ENCODE measurements at regions not wholly inside any gene's neighbourhood (a gene's known extent, or its start where the extent isn't known, plus 50 kb on each side); places are given as distances from the start of the nearest gene placed in this dataset.
"Not testable (repeated sequence)": the region's sequence is repeated elsewhere in the genome, so short reads cannot be mapped to it uniquely, and the experiment has no call there.

DNA sequence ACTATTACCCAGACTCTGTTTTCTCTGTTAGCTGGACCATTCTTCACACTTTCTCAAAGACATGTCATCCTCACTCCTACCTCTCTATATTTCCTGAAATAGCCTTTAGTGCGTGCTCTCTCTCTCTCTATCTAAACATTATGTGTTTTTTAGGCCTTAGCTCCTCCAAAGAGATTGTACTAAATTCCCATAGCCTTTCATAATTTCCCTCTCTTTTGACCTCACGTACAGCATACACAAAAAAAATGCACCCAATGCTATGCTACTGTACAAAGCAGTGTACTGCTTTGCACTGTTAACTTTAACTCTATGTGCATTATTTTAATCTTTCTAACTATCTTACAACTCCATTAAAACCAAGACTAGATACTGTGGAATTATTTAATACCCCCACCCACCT is 288.4 kb downstream of the DAD1 start:
- DNase-seq (ENCODE audit: low read depth in 2 of 2) = no peak

DNA sequence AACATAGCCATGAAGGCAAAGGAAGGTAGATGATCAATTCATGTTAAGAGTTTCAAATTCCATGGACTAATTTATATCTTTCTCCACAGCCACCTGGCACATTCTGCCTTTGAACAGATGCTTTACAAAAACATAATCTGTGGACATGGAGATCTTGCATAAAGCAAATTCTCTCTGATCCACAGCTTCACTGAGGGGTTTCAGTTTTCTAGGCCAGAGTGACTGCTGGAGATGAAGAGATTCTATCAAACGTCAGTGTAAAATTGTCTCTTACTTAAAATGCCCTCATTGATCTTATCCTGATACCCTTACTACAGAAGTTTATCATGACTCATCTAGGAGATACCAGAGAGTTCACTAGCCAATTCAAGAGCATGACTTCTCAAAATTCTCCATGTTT is 291.6 kb downstream of the DAD1 start:
- no peak for DNase-seq (ENCODE audit: low read depth in 2 of 2)

DNA sequence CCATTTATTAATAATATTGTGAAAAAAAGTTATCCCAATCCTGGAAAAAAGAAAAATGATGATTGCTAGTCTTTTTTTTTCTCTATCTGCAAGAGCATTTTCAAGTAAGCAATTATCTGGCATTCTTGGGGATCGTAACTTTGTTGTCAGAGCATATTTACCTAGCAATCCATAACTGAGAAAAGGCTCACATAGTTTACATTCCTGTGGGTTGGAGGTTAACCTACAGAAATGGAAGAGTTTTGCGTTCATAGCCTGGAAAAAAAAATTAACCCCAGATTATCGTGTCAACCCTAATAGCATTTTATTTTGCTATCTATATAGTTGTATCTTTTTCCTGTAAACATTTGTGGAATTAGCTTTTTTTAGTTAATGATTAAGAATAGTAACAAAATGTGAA is 292.3 kb downstream of the DAD1 start:
- no peak for DNase-seq (ENCODE audit: low read depth in 2 of 2)

DNA sequence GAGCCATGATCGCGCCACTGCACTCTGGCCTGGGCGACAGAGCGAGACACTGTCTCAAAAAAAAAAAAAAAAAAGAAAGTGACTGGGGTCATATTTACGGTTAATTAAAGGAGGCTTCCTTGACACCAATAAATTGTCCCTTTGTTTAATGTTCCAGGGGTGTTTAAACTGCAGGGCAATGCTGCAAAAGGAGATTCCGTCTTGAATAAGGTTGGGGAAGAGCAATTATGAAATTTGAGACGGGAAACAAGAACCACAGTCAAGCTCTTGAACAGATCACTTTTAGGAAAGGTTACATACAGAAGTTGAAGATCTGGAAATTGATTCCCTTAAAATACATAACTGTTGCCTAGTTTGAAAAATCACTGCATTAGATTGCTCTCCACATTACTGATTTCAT is 292.9 kb downstream of the DAD1 start:
- no peak for DNase-seq (ENCODE audit: low read depth in 2 of 2)

DNA sequence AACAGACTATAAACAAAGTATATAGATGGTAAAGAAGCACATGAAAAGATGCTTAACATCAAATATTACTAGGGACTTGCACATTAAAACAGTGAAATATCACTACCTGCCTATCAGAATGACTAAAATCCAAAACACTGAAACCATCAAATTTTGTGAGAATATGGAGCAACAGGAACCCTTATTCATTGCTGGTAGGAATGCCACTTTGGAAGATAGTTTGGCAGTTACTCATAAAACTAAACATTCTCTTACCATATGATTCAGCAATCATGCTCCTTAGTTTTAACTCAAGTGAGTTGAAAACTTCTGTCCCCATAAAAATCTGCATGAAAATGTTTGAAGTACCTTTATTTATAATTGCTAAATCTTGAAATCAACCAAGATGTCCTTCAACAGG is 297.6 kb downstream of the DAD1 start:
- DNase-seq (ENCODE audit: low read depth in 2 of 2) = no peak

DNA sequence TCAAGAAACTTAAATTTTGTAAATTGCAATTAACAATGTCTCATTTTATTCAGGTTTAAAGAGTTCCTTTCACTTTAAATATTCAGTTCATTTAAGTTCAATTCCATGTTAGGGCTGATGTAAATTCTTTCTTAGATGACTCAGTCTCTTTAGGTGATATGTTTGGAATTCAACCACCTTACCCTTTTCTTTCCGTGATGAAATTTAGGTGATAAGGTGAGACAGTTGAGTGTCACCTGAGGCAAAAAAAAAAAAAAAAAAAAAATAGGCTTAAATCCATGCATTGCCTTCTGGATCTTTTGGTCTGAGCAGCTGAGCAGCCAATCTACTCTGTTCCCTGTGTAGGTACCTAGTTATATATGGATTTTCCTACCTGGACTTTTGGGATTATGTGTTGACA is 299.5 kb downstream of the DAD1 start:
- no peak for DNase-seq (ENCODE audit: low read depth in 2 of 2)

DNA sequence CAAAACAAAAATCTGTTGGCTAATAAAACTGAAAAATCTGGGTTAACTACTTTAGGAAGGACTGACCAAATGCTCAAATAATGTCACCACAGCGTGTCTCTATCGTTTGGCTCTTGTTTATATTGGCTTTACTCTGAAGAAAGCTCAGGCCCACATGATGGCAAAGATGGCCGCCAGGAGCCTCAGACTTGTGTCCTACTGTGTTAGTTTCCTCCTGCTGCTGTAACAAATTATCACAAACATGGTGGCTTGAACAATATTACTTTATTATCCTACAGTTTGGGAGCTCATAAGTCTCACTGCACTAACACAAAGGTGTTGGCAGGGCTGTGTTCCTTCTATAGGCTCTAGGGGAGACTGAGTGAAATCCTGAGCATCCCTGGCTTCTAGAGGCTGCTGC is 303.0 kb downstream of the DAD1 start:
- DNase-seq (ENCODE audit: low read depth in 2 of 2) = no peak

DNA sequence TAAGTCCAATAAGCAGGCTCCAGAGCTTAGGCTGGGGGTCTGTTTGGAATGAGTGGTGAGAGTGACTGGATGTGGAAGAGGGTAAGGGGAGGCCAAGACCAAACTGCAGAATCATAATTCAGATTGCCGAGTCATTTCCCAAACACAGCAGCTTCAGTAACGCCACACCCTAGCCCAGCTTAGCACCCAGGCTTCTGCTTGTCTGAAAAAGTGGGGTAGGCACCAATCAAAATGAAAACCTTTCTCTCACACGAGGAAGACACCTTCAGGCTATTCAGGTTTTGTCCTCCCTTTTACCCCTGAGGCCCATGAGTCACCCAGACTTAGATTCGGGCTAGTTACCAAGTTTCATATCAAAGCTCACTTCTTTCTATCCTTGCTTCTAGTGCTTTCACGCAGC is 306.1 kb downstream of the DAD1 start:
- no peak for DNase-seq (ENCODE audit: low read depth in 2 of 2)

DNA sequence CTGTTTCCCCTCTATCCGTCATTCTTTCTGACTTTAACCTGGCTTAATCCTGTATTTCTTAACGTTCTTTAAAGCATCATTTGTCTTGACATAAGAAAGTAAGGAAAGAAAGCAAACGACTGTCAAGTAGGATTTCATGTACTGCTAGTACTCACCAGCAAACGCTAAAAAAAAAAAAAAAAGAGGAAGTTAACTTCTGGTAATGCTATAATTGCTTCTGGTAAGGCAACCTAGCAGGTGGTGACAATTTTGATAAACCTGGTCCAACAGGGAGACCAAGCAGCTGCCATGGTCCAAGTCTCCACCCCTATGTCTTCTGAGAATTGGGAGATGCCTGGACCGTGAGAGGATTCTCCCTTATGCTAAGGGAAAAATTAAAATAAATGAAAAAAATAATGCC is 306.6 kb downstream of the DAD1 start:
- no peak for DNase-seq (ENCODE audit: low read depth in 2 of 2)

DNA sequence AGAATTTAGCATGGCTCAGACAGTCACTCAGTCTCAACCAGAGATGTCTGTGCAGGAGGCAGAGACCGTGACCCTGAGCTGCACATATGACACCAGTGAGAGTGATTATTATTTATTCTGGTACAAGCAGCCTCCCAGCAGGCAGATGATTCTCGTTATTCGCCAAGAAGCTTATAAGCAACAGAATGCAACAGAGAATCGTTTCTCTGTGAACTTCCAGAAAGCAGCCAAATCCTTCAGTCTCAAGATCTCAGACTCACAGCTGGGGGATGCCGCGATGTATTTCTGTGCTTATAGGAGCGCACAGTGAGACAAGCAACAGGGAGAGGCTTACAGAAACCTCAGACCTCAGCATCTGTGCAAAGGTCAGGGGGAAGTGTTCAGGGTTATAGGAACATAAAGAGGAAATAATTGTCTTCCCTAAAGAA is 307.6 kb downstream of the DAD1 start:
- DNase-seq (ENCODE audit: low read depth in 2 of 2) = not testable (repeated sequence)

DNA sequence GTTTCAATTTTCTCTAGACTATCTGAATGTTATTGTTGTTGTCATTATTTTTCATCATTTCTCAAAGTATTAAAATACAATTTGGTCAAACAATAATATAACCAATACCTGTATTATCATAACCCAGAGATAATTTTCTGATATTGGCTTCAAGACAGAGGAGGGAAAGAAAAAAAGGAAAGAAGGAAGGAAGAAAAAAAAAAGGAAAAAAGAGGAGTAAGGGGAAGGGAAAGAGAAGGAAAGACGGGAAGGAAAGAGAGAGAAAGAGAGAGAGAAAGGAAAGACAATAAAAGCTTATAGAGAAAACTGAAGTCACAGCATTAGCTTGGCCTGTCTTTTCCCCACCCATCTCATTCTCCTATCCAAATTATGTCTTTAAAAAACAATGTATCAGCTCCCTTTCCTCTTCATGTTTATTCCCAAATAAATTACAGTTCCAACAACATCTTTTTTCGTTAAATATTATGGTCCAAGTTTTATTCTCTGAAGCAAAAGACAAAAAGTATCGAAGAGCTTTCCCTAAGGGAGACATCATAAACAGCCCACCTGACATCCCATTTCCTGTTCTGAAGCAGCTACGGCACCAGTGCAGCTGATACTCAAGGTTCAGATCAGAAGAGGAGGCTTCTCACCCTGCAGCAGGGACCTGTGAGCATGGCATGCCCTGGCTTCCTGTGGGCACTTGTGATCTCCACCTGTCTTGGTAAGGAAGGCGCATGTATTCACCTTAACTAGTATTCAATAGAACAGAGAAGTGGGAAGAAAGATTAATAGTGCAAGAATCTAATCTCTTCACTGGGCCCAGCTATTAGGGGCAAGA is 308.3 kb downstream of the DAD1 start:
- no peak for DNase-seq (ENCODE audit: low read depth in 2 of 2)

DNA sequence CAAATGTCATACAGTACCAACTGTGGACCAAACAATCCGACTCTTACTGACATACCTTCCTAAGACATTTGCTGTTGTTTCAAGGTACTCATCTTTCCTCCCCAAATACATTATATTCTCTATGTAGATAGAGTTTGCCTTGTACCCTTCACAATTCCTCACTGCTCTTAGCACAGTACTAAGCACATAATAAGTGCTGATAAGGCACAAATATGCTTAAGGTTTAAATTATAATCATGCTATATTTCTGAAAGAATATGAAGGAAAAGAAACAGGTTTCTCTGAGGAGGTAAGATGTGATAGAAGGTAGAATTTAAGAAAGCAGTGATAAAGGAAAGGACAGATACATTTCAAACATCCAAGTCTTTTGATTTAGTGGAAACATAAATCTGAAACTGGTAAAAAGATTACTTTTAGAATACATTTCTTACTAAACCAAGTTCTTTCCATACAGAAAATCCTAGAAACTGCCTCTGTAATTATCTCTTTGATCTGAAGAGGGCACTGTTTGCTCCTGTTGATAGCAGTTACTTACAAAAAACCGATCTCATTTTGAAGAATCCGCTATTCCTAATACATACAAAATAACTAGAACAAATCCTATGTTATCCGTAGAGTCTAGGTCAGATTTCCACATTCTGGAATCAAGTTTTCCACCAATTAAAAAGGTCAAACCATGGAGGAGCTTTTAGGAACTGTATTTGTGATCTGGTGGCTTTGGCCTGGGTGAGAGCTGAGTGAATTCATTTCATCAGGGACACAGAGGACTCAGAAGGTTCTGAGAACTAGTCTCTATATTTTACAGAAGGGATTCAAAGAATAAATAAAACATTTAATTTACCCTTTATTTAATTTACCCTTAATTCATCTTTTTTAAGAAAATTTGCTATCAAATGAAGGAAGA is 311.9 kb downstream of the DAD1 start:
- DNase-seq (ENCODE audit: low read depth in 2 of 2) = no peak

DNA sequence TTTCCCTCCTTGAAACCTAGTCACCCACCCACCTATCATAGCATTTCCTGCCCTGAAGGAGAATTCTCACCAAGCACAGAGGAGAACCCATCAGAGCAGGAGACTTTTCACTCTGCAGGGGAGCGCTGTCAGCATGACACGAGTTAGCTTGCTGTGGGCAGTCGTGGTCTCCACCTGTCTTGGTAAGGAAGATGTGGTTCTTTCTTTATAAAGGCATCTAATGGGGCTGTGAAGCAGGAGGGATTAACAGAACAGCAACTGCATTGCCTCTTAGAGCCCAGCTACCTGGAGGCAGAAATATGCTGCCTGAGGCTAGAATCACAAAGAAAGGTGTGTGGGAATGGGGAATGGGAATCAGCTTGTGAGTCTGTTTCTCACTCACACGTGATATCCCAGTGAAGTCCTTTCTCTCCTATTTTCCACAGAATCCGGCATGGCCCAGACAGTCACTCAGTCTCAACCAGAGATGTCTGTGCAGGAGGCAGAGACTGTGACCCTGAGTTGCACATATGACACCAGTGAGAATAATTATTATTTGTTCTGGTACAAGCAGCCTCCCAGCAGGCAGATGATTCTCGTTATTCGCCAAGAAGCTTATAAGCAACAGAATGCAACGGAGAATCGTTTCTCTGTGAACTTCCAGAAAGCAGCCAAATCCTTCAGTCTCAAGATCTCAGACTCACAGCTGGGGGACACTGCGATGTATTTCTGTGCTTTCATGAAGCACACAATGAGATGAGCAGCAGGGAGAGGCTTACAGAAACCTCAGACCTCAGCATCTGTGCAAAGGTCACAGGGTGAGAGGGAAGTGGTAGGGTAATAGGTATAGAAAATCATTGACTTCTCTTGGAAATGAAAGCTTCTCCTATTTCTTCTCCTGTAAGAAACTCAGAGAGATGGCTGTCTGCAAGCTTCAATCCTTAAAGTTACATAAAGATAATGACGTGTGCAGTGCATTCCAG is 316.9 kb downstream of the DAD1 start:
- DNase-seq (ENCODE audit: low read depth in 2 of 2) = no peak

DNA sequence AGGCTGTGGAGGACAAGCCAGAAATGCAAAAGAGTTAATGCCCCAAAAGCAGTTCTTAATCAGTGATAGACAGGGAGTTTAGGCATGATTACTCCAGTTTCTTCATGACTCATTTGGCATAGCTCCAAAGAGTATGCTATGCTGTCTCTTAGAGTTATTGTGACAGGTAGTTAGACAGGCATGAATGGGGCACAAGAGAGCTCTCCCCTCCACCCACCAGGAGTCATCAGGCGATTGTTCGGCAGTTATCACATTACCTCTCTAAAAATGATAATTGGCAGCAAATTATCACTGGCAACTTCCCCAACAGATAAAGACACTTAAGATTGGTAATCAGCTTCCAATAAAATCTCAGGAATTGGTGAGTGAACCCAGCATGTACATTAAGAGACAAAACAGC is 320.1 kb downstream of the DAD1 start:
- DNase-seq (ENCODE audit: low read depth in 2 of 2) = no peak

DNA sequence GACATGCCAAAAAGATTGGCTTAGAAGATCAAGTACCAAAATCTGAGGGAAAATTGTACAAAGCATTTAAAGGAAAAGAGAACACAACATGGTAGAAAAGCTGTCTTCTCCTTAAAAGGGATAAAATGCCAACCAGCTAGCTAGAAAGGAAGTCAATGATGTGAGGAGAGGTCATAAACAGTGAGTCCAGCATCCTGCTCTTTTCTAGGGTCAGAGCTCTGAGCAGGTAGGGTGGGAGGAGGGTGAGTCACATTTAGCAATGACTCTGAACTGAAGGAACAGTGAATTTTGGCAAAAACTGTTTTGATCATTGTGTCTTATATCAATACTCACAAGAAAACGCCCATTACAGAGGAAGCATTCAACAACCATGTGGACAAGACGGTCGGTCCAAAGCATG is 322.3 kb downstream of the DAD1 start:
- no peak for DNase-seq (ENCODE audit: low read depth in 2 of 2)

DNA sequence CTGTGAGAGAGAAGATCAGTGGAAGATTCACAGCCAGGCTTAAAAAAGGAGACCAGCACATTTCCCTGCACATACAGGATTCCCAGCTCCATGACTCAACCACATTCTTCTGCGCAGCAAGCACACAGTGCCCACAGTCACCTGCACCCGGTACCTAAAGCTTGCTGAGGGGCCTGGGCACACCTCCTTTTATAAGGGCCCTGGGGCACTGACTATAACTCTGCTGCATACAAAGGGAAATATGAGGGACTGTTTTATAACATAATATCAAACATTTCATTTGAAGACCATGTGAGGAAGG is 322.9 kb downstream of the DAD1 start:
- no peak for DNase-seq (ENCODE audit: low read depth in 2 of 2)

DNA sequence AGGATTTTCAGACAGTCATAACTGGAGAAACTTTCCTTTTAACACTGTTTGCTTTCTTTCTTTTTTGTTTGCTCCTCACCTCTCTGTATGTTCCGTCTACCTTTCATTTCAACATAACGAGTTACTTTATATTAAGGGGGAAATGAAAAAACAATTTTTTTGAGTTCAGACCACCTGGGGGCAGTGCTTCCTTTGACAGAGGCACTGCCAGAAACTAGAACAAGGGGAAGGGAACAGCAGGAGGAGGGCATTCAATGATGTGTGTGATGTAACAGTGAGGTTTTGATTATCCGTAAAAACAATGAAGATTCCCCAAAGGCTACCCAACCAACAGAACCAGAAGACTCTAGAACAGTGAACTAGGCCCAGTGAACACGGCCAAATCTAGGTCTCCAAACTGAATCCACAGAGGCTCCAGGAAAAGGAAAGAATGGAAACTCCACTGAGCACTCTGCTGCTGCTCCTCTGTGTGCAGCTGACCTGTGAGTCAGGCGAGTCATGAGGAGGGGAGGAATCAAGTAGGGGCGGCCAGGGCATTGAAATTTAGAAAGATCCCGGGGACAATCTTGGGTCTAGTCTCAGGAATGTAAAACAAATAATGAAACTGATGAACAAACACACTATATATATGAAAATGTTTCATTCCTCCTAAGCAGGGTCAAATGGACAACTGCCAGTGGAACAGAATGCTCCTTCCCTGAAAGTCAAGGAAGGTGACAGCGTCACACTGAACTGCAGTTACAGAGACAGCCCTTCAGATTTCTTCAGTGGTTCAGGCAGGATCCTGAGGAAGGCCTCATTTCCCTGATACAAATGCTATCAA is 323.5 kb downstream of the DAD1 start:
- no peak for DNase-seq (ENCODE audit: low read depth in 2 of 2)

DNA sequence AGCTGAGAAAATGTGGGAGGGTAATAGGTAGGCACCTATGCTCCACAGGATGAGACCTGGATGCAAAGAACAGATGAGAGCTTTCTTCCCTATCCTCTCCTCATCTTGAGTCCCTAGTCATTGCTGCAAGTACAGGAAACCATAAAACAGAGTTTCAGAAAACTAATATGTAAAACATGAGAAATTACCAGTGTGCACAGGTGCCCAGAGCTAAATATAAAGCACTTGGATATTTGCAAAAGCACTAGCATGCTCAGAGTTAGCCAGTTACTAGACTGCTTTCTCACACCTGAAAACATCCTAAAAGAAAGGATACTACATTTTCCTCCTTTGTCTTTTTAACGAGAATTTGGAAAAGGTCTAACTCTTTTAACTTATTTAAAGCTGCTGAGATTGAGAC is 324.3 kb downstream of the DAD1 start:
- no peak for DNase-seq (ENCODE audit: low read depth in 2 of 2)

DNA sequence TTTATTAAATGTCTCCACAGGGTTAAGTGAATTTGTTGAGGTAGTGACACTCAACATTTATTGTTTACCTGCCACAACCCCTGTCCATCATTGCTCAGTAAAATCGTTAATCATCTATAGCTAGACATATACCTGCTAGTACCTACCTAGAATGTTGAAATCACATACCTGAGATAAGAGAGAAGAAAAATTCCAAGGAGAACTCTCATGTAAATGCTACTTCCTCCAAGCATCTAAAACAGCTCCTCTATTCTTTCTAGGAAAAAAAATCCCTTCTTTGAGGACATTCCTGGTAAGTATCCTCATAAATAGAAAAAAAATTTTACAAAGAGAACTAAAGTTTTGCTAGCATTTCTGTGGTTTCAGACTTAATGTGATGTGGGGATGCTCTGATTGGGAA is 325.1 kb downstream of the DAD1 start:
- DNase-seq (ENCODE audit: low read depth in 2 of 2) = no peak

DNA sequence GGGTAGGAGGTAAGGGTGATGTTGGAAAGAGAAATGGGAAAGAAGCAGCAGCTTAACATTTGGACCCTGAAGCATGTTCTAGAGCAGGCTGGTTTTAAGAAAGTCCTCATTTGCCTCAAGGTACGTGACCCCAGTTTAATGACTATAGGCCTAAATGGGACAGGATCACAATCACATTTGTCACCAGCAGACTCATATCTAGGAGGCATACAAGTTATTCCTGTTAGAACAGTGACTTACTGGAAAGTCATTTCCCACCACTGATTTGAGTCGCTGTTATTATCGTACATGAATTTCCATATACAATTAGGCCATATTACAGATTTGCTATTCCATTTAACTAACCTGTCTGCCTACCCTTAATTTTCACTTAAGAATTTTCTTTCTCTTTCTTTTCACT is 326.1 kb downstream of the DAD1 start:
- no peak for DNase-seq (ENCODE audit: low read depth in 2 of 2)

Measured in stimulated activated CD4-positive, alpha-beta T cell treated with anti-CD3 and anti-CD28 coated beads, Interleukin-1b, Interleukin-23, amount 100 ng/mL, for 4 hours (primary cell).